Fibroblast of lung (primary cell): ENCODE measurements at regions not wholly inside any gene's neighbourhood (a gene's known extent, or its start where the extent isn't known, plus 50 kb on each side); places are given as distances from the start of the nearest gene placed in this dataset.

Experiments
- DNase-seq, 2 donors: peaks; one replicate each; pipeline versions ENCODE4 v3.0.0 to v3.0.0-alpha.2; 2010; ENCODE audit warnings: low read depth in 2 of 2
- H2AFZ ChIP-seq: 2 replicates; pipeline ENCODE4 v1.5.1; 2012; ENCODE audit warnings: low read length, control low read depth, inconsistent platforms
- H3K27ac ChIP-seq: 2 replicates; pipeline ENCODE4 v1.5.1; 2011; ENCODE audit warnings: low read length, control low read depth; ENCODE audit not compliant: insufficient read depth
- H3K27me3 ChIP-seq: 2 replicates; pipeline ENCODE4 v1.5.1; 2011; ENCODE audit warnings: mild to moderate bottlenecking, low read length; ENCODE audit not compliant: control insufficient read depth, insufficient read depth
- H3K36me3 ChIP-seq: 2 replicates; pipeline ENCODE4 v1.5.1; 2011; ENCODE audit warnings: low read length; ENCODE audit not compliant: control insufficient read depth, insufficient read depth
- H3K4me1 ChIP-seq: 2 replicates; pipeline ENCODE4 v1.5.1; 2011; ENCODE audit warnings: low read length; ENCODE audit not compliant: control insufficient read depth, insufficient read depth; ENCODE audit errors: extremely low read depth
- H3K4me2 ChIP-seq: 2 replicates; pipeline ENCODE4 v1.5.1; 2011; ENCODE audit warnings: low read length, control low read depth; ENCODE audit not compliant: insufficient read depth; ENCODE audit errors: extremely low read depth
- H3K4me3 ChIP-seq, 4 experiments: fragments of 200-600 bp in 1 of 4; sonication (generic) in 1 of 4; replicated peaks in 1 of 4; 2 replicates each; pipeline ENCODE4 v1.5.1; 2011 to 2016; ENCODE audit warnings: low read length in 4 of 4, low read depth in 3 of 4, mild to moderate bottlenecking in 3 of 4, control low read depth in 2 of 4, inconsistent platforms in 1 of 4, mixed read lengths in 1 of 4; ENCODE audit not compliant: insufficient read depth in 1 of 4; ENCODE audit errors: control extremely low read depth in 1 of 4
- H3K79me2 ChIP-seq: 2 replicates; pipeline ENCODE4 v1.5.1; 2012; ENCODE audit warnings: mild to moderate bottlenecking, low read length, inconsistent platforms; ENCODE audit not compliant: control insufficient read depth, insufficient read depth
- H3K9ac ChIP-seq: 2 replicates; pipeline ENCODE4 v1.5.1; 2011; ENCODE audit warnings: mild to moderate bottlenecking, low read length, control low read depth; ENCODE audit not compliant: insufficient read depth
- H3K9me3 ChIP-seq: 2 replicates; pipeline ENCODE4 v1.5.1; 2012; ENCODE audit warnings: low read depth, low read length; ENCODE audit not compliant: control insufficient read depth, insufficient read depth
- H4K20me1 ChIP-seq: 2 replicates; pipeline ENCODE4 v1.5.1; 2011; ENCODE audit warnings: low read length; ENCODE audit not compliant: control insufficient read depth, insufficient read depth; ENCODE audit errors: extremely low read depth
- EZH2 ChIP-seq: IDR thresholded peaks from 2 replicates; pipeline ENCODE4 v1.5.1; 2012; ENCODE audit warnings: low read length, control low read depth, mild to moderate bottlenecking; ENCODE audit errors: missing control alignments
- TF ChIP-seq, protein P1 (sequence below), 2 donors: IDR thresholded peaks in 1 of 2; conservative IDR thresholded peaks in 1 of 2; 1 replicate in 1 of 2; 2 replicates in 1 of 2; pipeline ENCODE4 v1.5.1; 2011 to 2012; ENCODE audit warnings: low read length in 2 of 2, control low read depth in 1 of 2, inconsistent platforms in 1 of 2, low read depth in 1 of 2, mild to moderate bottlenecking in 1 of 2

GRCh38 chr14:21960636-21961035 is 287.0 kb upstream of the OR4E1 start:
- TF ChIP-seq, protein P1, sequence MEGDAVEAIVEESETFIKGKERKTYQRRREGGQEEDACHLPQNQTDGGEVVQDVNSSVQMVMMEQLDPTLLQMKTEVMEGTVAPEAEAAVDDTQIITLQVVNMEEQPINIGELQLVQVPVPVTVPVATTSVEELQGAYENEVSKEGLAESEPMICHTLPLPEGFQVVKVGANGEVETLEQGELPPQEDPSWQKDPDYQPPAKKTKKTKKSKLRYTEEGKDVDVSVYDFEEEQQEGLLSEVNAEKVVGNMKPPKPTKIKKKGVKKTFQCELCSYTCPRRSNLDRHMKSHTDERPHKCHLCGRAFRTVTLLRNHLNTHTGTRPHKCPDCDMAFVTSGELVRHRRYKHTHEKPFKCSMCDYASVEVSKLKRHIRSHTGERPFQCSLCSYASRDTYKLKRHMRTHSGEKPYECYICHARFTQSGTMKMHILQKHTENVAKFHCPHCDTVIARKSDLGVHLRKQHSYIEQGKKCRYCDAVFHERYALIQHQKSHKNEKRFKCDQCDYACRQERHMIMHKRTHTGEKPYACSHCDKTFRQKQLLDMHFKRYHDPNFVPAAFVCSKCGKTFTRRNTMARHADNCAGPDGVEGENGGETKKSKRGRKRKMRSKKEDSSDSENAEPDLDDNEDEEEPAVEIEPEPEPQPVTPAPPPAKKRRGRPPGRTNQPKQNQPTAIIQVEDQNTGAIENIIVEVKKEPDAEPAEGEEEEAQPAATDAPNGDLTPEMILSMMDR (conservative IDR thresholded peaks at IDR 0.05 in 1 of 2, IDR thresholded peaks at IDR 0.05 in 1 of 2; ENCODE audit: low read depth in 1 of 2, low read length in 2 of 2): no peak
- TF ChIP-seq EZH2: no peak
- Histone ChIP-seq H3K4me2 (no peak overlapping the region), H2AFZ (no peak overlapping the region), H3K36me3 (no peaks in the 10 kb centered on the region), H3K4me1 (no peaks in the 10 kb centered on the region), H3K79me2 (no peaks in the 10 kb centered on the region), H4K20me1 (no peaks in the 10 kb centered on the region), H3K27ac (no peak overlapping the region), H3K27me3 (no peaks in the 10 kb centered on the region), H3K9me3 (no peaks in the 10 kb centered on the region), H3K9ac (no peak overlapping the region), H3K4me3 (no peak overlapping the region)
- DNase-seq: no peak

- Histone ChIP-seq H2AFZ (no peak overlapping the region), H3K27ac (no peak overlapping the region), H4K20me1 (no peaks in the 10 kb centered on the region), H3K27me3 (no peaks in the 10 kb centered on the region), H3K4me3 (no peak overlapping the region), H3K4me2 (no peak overlapping the region), H3K9me3 (no peaks in the 10 kb centered on the region), H3K9ac (no peak overlapping the region), H3K36me3 (no peaks in the 10 kb centered on the region), H3K79me2 (no peaks in the 10 kb centered on the region), H3K4me1 (no peaks in the 10 kb centered on the region)
- TF ChIP-seq, protein P1 (conservative IDR thresholded peaks at IDR 0.05 in 1 of 2, IDR thresholded peaks at IDR 0.05 in 1 of 2; ENCODE audit: low read depth in 1 of 2, low read length in 2 of 2): no peak
- no peak for TF ChIP-seq EZH2
- DNase-seq: no peak
Observed at GRCh38 chr14:21941885-21942284, 268.3 kb upstream of the OR4E1 start.

- Histone ChIP-seq H3K27me3 (no peaks in the 10 kb centered on the region), H3K4me2 (no peak overlapping the region), H3K9ac (no peak overlapping the region), H3K4me3 (no peak overlapping the region), H3K79me2 (no peaks in the 10 kb centered on the region), H2AFZ (no peak overlapping the region), H3K36me3 (no peaks in the 10 kb centered on the region), H3K9me3 (no peaks in the 10 kb centered on the region), H4K20me1 (no peaks in the 10 kb centered on the region), H3K27ac (no peak overlapping the region), H3K4me1 (no peaks in the 10 kb centered on the region)
- no peak for TF ChIP-seq EZH2
- TF ChIP-seq, protein P1 (conservative IDR thresholded peaks at IDR 0.05 in 1 of 2, IDR thresholded peaks at IDR 0.05 in 1 of 2; ENCODE audit: low read depth in 1 of 2, low read length in 2 of 2): peak; percentile 30 to 57
- DNase-seq: peak in 1 of 2 donors; percentile 9
Observed at GRCh38 chr14:21940887-21941856, 267.6 kb upstream of the OR4E1 start.
